ENCODE measurements at regions not wholly inside any gene's neighbourhood (a gene's known extent, or its start where the extent isn't known, plus 50 kb on each side); places are given as distances from the start of the nearest gene placed in this dataset.
"Not testable (repeated sequence)": the region's sequence is repeated elsewhere in the genome, so short reads cannot be mapped to it uniquely, and the experiment has no call there.

GRCh38 chr2:58341047-58341446 lies 99.9 kb upstream of the FANCL start:
- TF ChIP-seq CTCF (IDR thresholded peaks at IDR 0.05; ENCODE audit: insufficient read depth, low read length, poor library complexity, severe bottlenecking), result no peak
- H3K36me3 ChIP-seq (ENCODE audit: control insufficient read depth, insufficient read depth, low read length), result no peaks in the 10 kb centered on the region
- H3K27me3 ChIP-seq (ENCODE audit: control insufficient read depth, insufficient read depth, low read length), result no peaks in the 10 kb centered on the region
- DNase-seq (ENCODE audit: low read depth), result no peak
- H3K4me3 ChIP-seq (ENCODE audit: low read depth, low read length), result no peak overlapping the region

- no peak for TF ChIP-seq CTCF (IDR thresholded peaks at IDR 0.05; ENCODE audit: insufficient read depth, low read length, poor library complexity, severe bottlenecking)
- Histone ChIP-seq H3K4me3 (ENCODE audit: low read depth, low read length) (no peak overlapping the region), H3K27me3 (ENCODE audit: control insufficient read depth, insufficient read depth, low read length) (no peaks in the 10 kb centered on the region), H3K36me3 (ENCODE audit: control insufficient read depth, insufficient read depth, low read length) (no peaks in the 10 kb centered on the region)
- no peak for DNase-seq (ENCODE audit: low read depth)
Measured at GRCh38 chr2:58339548-58340243, 98.6 kb upstream of the FANCL start.

GRCh38 chr2:58336416-58336815 lies 95.3 kb upstream of the FANCL start:
- H3K4me3 ChIP-seq (ENCODE audit: low read depth, low read length), result no peak overlapping the region
- DNase-seq (ENCODE audit: low read depth), result no peak
- no peaks in the 10 kb centered on the region for H3K36me3 ChIP-seq (ENCODE audit: control insufficient read depth, insufficient read depth, low read length)
- no peaks in the 10 kb centered on the region for H3K27me3 ChIP-seq (ENCODE audit: control insufficient read depth, insufficient read depth, low read length)
- TF ChIP-seq CTCF (IDR thresholded peaks at IDR 0.05; ENCODE audit: insufficient read depth, low read length, poor library complexity, severe bottlenecking), result no peak

- DNase-seq (ENCODE audit: low read depth), result no peak
- H3K4me3 ChIP-seq (ENCODE audit: low read depth, low read length), result no peak overlapping the region
- H3K27me3 ChIP-seq (ENCODE audit: control insufficient read depth, insufficient read depth, low read length), result no peaks in the 10 kb centered on the region
- H3K36me3 ChIP-seq (ENCODE audit: control insufficient read depth, insufficient read depth, low read length), result no peaks in the 10 kb centered on the region
- TF ChIP-seq CTCF (IDR thresholded peaks at IDR 0.05; ENCODE audit: insufficient read depth, low read length, poor library complexity, severe bottlenecking), result no peak
Measured at GRCh38 chr2:58334414-58334813, 93.3 kb upstream of the FANCL start.

GRCh38 chr2:58325296-58325895 lies 84.3 kb upstream of the FANCL start:
- DNase-seq (ENCODE audit: low read depth); H3K27me3 ChIP-seq (ENCODE audit: control insufficient read depth, insufficient read depth, low read length); H3K36me3 ChIP-seq (ENCODE audit: control insufficient read depth, insufficient read depth, low read length); H3K4me3 ChIP-seq (ENCODE audit: low read depth, low read length): not testable (repeated sequence)

GRCh38 chr2:58319481-58319880 lies 78.4 kb upstream of the FANCL start:
- H3K36me3 ChIP-seq (ENCODE audit: control insufficient read depth, insufficient read depth, low read length), result no peaks in the 10 kb centered on the region
- no peak for TF ChIP-seq CTCF (IDR thresholded peaks at IDR 0.05; ENCODE audit: insufficient read depth, low read length, poor library complexity, severe bottlenecking)

GRCh38 chr2:58318949-58319348 lies 77.8 kb upstream of the FANCL start:
- H3K4me3 ChIP-seq (ENCODE audit: low read depth, low read length); DNase-seq (ENCODE audit: low read depth); H3K36me3 ChIP-seq (ENCODE audit: control insufficient read depth, insufficient read depth, low read length); H3K27me3 ChIP-seq (ENCODE audit: control insufficient read depth, insufficient read depth, low read length): not testable (repeated sequence)

More at GRCh38 chr2:58319481-58319880, 78.4 kb upstream of the FANCL start:
- no peak for DNase-seq (ENCODE audit: low read depth)
- H3K27me3 ChIP-seq (ENCODE audit: control insufficient read depth, insufficient read depth, low read length), result no peaks in the 10 kb centered on the region
- H3K4me3 ChIP-seq (ENCODE audit: low read depth, low read length), result no peak overlapping the region

All from kidney epithelial cell (primary cell).